NCI-H1930 (cell line): ENCODE measurements at regions not wholly inside any gene's neighbourhood (a gene's known extent, or its start where the extent isn't known, plus 50 kb on each side); places are given as distances from the start of the nearest gene placed in this dataset.

Experiments
- DNase-seq, 2 experiments: peaks; one replicate each; lab custom pipeline; 2025; lab: John Stamatoyannopoulos, UW

GRCh38 chr14:71711125-71711524 is 221.1 kb upstream of the RGS6 start:
- DNase-seq, result no peak

GRCh38 chr14:71711619-71712018 is 220.6 kb upstream of the RGS6 start:
- DNase-seq, result no peak

- no peak for DNase-seq
Measured at GRCh38 chr14:71712478-71712877, 219.8 kb upstream of the RGS6 start.

- DNase-seq, result no peak
Measured at GRCh38 chr14:71713016-71713415, 219.2 kb upstream of the RGS6 start.

GRCh38 chr14:71713451-71713850 is 218.8 kb upstream of the RGS6 start:
- no peak for DNase-seq

GRCh38 chr14:71714225-71714624 is 218.0 kb upstream of the RGS6 start:
- no peak for DNase-seq

- DNase-seq, result no peak
Measured at GRCh38 chr14:71716041-71716772, 216.0 kb upstream of the RGS6 start.

- DNase-seq, result no peak
Measured at GRCh38 chr14:71720978-71721624, 211.1 kb upstream of the RGS6 start.

GRCh38 chr14:71721791-71722190 is 210.4 kb upstream of the RGS6 start:
- no peak for DNase-seq

- no peak for DNase-seq
Measured at GRCh38 chr14:71722885-71723284, 209.3 kb upstream of the RGS6 start.

- no peak for DNase-seq
Measured at GRCh38 chr14:71725922-71726579, 206.2 kb upstream of the RGS6 start.

- DNase-seq, result no peak
Measured at GRCh38 chr14:71726580-71727021, 205.6 kb upstream of the RGS6 start.

- no peak for DNase-seq
Measured at GRCh38 chr14:71728386-71728785, 203.8 kb upstream of the RGS6 start.

- DNase-seq, result no peak
Measured at GRCh38 chr14:71729596-71729995, 202.6 kb upstream of the RGS6 start.

- DNase-seq, result no peak
Measured at GRCh38 chr14:71730471-71730870, 201.8 kb upstream of the RGS6 start.

- DNase-seq, result no peak
Measured at GRCh38 chr14:71731096-71731495, 201.1 kb upstream of the RGS6 start.

GRCh38 chr14:71733210-71733883 is 198.9 kb upstream of the RGS6 start:
- no peak for DNase-seq

- no peak for DNase-seq
Measured at GRCh38 chr14:71734076-71734475, 198.2 kb upstream of the RGS6 start.

- no peak for DNase-seq
Measured at GRCh38 chr14:71734885-71735284, 197.3 kb upstream of the RGS6 start.

GRCh38 chr14:71737760-71738159 is 194.5 kb upstream of the RGS6 start:
- DNase-seq, result no peak

- DNase-seq, result no peak
Measured at GRCh38 chr14:71739273-71739990, 192.8 kb upstream of the RGS6 start.

- no peak for DNase-seq
Measured at GRCh38 chr14:71741241-71741640, 191.0 kb upstream of the RGS6 start.
